HG02678 (cell line): ENCODE measurements at regions not wholly inside any gene's neighbourhood (a gene's known extent, or its start where the extent isn't known, plus 50 kb on each side); places are given as distances from the start of the nearest gene placed in this dataset.

Source experiments
- ATAC-seq: cut with Tn5 transposase; IDR thresholded peaks from one replicate; pipeline ENCODE4 v1.9.1; 2021; ENCODE audit warnings: mild to moderate bottlenecking, moderate library complexity; ENCODE audit not compliant: unreplicated experiment

DNA sequence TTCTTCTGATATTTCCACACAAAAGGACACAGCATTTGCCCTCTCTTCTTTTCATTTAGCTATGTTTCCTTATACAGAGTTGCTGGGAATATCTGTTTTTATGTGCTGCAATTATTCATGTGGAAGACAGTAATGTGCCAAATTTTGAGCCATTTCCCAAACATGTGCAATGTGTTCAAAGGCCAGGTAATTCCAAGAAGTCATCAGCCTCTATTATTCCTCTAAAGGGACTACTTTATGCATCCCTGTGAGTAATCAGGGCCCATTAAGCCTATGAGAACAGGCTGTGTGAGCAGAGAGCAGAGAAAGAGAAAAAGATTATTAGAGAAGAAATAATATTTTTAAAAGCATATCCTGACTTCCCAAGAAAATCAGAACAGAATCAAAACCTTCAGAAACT, 107.6 kb upstream of the OSR1 start:
- no peak for ATAC-seq

DNA sequence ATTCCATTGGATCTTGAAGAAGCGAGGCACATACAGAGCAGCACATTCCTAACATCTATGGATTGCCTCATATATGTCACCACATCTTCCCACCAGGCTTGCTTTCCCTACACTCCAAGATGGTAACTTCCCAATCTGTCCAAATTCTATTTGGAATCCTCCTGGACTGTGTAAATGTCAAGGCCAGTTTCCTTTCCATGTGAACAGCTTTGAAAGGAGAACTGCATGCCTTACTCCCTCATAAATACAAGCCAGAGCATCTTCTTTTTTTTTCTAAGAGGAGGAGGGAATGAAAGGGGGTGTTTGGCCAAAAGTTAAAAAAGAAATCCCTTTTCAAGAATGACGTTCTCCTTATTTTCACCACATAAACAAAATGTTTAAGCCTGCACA, 103.8 kb upstream of the OSR1 start:
- no peak for ATAC-seq

DNA sequence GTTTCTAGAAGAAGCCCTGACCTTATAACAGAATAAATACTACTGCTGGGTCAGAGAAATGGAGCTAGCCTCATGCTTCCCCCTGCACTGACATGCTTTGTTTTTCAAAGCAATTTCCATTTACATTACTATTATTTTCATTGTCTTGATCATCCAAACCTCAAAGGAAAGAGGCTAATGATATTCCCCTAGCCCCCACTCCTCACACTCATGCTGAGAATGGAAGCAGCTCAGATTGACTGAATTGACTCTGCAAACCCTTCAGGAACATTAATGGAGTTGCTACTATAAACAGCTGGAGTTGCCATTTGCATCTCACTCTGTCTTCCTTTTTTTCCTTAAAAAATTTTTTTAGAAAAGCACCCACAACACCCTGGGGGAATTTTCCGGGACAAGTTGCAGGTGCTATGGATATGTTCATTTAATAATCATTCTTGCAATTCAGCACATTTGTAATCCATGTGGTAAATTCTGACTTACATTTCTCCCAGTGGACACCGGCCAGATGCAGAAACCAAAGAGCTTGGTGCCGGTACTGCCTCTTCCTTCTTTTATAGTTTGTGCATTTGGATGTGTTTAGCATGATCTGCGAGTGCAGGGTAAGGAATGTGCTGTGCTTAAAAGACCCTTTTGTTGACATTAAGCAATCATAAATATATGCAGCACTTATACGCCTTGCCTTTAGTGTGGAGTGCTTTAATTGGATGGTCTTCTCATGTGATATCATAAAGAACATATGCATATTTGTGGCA, 103.3 kb upstream of the OSR1 start:
- no peak for ATAC-seq

DNA sequence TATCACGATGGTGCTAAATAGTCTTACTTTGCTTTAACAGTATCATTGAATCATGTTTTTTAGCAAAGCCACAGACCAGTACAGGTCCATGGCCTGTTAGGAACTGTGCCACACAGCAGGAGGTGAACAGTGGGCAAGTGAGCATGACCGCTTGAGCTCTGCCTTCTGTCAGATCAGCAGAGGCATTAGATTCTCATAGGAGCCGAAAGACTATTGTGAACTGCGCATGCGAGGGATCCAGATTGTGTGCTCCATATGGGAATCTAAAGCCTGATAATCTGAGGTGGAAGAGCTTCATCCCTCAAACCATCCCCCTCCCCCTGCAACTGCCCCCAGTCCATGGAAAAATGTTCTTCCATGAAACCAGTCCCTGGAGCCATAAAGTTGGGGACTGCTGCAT, 102.3 kb upstream of the OSR1 start:
- ATAC-seq: no peak

DNA sequence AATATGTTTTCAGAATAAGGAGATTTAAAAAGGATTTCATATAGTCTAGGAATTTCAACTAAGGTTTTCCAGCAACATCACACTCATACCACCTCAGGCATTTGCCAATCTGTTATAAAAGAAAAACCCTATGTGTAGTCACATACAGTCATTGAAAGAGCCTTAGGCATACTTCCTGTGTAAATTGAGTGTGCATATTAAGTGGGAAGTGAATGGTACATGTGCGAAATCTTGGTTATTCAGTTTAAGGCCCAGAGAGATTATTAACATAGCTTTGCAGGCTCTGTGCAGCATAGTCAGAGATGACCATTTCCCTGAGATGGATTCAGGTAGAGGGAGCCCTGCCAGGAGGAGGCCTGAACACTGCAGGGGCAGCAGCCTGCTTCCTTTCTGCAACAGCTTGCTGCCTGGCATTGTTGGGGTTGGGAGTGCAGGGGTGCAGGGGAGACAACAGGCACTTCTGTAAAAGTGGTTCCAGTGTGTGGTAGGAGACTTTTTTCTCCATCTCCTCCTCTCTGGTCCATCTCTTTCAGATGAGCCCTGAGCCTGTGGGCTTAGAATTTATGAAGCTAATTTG, 100.1 kb upstream of the OSR1 start:
- ATAC-seq: no peak

DNA sequence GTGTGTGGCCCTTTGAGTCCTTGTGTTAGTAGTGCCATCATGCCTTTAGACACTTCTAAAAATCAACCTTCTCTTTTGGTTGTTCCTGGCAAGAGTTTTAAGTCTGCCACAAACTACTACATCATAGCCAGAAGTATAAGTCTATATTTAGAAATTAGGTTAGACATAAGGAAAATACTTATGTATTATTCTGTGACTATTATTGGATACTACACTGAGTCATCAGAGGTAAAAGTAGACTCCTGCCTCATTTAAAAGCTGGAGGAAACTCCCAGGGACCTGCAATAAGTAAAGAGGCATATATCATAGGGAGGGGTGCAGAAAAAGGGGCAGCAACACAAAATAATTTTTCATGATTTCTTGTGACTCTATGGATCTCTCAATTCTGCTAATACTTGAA, 99.4 kb upstream of the OSR1 start:
- no peak for ATAC-seq

DNA sequence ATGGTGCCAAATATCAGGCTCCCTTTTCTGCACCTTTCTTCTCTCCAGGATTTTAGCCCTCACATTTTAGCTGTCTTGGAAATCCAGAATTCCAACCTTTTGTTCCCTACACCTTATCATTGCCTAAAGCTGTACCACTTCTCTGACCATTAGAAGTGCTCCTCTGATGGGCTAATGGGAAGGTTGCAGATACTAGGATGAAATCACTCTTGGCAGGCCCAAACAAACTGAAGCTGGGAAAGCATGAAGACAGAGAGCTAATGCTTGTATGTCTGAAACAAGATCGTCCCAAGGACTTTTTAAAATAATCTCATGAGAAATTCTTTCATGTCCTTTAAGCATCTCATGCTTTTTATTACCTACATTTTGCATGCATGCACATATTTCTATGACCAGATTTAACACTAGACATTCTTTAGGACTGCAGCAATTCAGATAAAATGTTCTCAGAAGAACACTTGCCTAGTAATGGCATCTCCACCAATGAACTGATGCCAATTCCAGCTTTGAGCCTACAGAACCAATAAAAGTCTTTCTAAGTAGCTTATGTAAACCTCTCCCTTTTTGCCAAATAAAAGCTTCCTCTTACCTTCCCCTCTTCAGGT, 98.4 kb upstream of the OSR1 start:
- ATAC-seq: no peak

DNA sequence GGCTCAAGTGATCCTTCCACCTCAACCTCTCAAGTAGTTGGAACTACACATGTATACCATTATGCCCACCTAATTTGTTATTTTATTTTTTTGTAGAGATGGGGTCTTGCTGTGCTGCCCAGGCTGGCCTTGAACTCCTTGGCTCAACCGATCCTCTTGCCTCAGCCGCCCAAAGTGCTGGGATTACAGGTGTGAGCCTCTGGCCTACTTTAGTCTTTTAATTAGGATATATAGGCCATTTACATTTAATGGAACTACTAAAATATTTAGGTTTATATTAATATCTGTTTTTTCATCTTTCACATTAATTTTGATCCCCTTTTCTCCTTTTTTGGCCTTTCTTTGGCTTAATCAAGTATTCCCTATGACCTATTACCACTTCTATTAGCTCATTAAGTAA, 95.7 kb upstream of the OSR1 start:
- ATAC-seq: no peak

DNA sequence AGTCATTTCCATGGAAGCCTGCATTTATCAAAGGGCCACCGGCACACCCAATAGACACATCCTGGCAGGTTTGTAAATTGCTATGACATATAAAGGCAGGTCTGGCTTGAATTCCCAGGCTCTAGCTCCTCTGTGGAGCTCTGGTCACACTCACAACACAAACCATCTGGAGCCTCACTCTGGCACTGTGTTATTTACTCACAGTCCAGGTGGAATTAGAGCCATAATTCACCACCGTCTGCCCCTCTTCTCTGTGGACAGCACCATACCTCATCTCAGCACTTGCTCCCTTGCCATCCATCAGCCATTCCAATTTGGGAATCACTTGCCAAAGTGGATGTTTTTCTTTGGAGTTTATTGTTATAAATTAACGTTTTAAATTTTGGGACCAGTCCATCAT, 84.3 kb upstream of the OSR1 start:
- no peak for ATAC-seq

DNA sequence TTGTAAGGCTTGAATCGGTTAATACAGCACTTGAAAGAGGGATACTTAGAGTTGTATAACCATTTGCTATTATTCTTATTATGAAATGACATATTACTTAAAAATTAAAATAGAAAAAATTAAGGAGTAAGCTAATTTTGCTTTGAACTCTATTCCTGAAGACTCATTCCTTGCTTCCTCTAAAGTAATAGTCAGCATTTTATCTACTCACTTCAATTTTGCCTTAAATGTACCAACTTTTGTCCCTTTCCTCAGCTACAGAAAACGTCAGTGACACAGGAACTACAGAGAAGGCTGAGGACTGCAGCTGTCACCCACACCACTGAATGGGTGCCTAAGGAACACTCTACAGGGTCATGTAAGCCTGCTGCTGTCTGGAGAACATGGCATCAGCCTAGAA, 80.7 kb upstream of the OSR1 start:
- no peak for ATAC-seq

DNA sequence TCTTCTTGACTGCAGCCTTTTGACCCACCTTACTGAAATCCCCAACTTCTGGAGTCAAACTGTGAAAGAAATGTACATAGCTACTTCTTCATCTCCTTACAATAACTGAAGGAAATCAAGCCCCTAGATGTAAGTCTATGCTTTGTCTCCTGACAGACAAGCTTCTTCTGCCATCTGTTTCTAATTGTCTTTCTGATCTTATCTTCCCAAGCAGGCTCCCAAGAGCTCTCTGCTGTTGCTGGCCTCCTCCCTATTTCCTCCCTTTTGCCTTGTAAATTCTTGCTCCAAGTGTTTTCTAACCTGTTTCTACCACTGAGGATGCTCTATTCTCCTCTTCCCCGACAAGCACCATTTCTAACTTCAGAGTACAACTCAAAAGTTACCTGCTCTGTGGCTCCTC, 77.4 kb upstream of the OSR1 start:
- no peak for ATAC-seq

DNA sequence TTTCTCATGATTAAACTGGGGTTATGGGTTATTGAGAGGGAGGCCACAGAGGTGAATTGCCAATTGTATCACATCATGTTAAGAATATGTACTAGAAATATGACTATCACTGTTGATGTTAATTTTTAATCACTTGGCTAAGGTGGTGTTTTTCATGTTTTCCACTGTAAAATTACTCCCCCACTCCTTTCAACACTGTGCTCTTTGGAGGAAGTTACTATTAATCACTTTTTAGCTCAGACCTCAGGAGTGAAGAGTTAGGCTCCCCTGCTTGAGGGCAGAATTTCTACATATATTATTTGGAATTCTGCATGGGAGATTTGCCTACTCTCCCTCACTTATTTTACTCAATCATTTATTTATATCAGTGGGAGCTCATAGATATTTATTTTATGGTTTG, 76.0 kb upstream of the OSR1 start:
- ATAC-seq: no peak

DNA sequence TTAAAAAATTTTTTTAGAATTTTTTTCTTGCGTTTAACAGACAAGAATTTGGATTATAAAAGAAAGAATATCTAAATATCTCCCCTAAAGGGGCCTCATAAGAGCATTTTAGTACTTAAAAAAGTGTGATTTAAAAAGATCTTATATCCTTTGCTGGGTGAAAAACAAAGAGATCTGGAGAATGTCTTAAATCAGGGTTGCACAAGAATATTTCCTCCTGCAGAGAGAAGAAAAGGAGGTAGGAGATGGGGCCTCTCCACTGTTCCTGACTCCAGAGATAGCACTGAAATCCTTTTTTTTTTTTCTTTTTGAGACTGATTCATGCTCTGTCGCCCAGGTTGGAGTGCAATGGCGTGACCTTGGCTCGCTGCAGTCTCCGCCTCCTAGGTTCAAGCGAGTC, 68.5 kb upstream of the OSR1 start:
- no peak for ATAC-seq

DNA sequence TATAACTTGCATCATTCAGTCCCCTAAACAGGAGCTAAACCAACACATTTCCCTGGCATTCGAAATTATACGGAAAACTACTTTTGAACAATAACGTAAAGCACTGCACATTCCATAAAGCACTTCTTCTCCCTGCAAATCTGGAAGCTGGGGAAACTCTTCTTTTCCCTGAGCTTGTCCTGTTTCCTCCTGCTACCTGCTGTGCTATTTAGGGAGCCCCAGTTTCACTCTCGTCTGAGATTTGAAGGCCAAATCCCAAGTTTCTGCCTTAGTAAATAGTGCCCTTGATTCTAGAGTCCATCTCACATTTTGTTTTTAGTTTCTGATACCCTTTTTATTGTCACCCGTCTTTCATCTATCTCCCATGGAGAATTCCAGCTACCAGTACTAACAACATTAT, 67.7 kb upstream of the OSR1 start:
- ATAC-seq: no peak

DNA sequence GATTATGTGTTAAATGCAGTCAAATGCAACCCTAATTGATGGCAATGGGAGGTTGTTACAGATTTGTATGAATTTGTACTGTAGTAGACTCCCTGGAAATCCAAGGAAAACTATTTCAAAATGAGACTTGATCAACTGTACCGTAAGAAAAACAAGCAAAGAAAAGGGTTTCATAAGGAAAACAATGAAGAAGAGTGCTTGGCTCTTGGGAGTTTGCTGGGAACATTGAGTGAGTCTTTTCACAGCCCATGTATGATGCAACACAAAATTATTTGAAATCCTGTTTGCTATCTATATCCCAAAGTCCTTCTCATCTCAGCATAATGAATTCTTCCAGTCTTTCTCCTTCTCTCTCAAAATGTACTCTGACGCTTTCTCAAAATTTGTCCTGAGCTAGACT, 67.0 kb upstream of the OSR1 start:
- ATAC-seq: no peak

DNA sequence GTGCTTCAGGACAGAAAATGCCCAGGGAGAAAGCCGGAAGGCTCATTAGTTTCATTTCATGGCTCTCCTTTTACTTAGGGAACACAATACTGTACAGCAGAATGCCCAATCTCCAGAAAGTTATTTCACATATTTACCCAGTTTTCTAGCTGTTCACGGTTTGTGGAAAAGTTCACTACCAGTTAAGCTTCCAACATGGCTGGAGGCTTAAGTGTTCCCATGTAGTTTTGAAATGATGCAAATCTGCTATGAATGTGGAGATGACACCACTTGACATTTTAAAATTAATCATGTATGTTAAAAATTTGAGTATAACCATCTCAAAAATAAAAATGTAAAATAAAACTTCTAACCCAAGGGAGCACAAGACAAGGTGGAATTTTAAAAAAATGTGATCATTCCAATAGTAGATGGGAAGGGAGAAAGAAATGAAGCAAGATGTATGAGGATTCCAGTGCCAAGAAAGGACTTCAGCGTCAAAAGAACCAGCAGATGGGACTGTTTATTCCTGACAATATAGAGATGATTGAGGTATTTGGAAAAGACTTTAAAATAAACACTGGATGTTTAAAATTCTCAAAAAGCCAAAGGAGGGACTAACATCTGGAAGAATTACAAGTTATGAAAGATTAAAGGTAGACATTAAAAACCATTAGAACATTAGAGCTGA, 60.9 kb upstream of the OSR1 start:
- ATAC-seq: no peak

DNA sequence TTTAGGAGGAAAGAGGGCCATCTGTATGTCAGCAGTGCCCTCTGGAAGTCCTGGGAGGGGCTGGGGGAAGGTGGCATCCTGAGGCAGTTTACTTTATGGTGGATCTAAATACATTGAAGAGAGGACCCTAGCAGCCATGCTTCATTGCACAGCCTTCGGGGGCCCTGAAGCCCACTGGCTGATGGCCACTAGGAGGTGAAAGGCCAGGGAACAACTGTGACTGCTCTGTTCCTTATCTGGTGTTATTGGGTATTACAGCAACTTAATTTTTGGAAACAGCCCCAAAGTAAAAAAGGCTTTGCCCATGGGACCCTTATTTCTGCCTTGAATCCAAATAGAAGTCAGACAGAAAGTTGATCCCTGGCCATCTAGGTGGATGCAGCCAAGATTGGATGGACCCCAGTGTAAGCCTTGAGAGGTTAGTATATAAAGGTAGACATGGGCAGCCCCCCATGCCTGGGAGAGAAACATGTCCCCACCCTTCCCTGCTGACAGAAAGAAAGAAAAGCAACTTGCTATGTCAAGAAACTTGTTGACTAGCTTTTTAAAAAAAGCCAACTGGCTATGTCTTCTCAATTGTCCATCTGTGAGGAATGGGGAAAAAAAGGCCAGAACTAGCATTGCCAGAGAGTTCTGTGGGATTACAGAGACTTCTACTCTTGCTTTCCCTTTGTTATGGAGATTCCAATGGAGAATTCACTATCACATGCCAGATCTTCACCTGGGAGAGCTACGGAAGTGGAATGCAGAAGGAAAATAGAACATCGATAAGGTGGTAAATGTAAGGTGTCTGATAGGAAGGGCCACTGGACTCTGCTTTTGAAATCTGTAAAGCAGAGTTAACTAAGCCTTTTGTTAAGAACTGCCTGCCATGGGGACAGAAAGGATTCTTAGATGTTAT, 58.6 kb upstream of the OSR1 start:
- ATAC-seq: no peak

DNA sequence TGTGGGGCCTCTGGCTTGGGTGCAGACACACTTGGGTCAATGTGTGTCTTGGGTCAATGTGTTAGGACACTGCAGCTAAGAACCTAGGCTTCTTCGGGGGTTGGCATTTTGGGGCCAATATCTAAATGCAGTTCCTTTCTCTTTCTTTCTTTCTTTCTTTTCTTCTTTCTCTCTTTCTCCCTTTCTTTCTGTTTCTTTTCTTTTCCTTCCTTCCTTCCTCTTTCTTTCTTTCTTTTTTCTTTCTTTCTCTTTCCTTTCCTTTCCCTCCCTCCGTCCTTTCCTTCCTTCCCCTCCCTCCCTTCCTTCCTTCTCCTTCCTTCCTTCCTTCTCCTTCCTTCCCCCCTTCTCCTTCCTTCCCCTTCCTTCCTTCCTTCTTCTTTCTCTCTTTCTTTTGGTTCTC, 57.7 kb upstream of the OSR1 start:
- no peak for ATAC-seq

DNA sequence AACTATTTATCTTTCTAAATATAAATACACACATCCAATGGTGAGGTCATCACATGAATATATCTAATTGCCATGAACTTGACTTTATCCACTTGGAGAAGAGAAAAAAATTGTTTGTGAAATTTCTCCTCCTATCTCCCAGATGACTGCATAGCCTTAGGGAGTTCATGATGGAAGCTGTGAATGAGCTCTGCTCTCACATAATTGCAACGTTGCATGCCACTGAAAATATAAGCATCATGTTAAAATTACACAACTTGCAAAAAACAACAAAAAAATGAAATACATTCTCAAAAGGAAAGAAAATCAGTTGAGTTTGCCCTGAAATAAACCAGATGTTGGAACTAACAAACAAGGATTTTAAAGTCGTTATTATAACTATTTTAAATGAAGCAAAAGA, 50.6 kb upstream of the OSR1 start:
- no peak for ATAC-seq

DNA sequence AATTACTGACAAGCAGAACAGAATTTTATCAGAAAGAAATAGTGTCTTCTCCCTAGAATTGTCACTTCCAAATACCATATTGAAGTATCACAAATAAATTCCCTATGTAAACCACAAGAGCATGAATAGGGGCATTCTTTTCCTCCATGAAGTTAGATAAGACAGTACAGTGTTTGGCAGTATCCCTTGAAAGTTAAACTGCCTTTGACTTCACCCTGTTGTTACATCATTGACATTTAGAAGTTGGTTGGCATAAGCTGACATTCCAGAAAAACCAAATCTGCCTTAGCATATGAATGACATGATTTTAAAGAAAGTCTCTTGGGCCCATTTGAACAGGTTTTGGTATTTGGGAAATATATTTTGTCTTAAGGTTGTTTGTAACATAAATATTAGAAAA, 50.2 kb upstream of the OSR1 start:
- ATAC-seq: no peak
